ENCODE measurements at regions not wholly inside any gene's neighbourhood (a gene's known extent, or its start where the extent isn't known, plus 50 kb on each side); places are given as distances from the start of the nearest gene placed in this dataset.

- no peaks in the 10 kb centered on the region for H3K27me3 ChIP-seq (ENCODE audit: control insufficient read depth in 2 of 2, insufficient read depth in 2 of 2, low read length in 2 of 2)
- in situ Hi-C loops (cut with MboI) (no loop called here), intact Hi-C loops (cut with micrococcal nuclease) (no loop called here)
- BruUV-seq (replicated peaks), result no TSS peak
- no peak overlapping the region for H3K27ac ChIP-seq (ENCODE audit: extremely low read depth, low read depth, low read length)
- H3K79me2 ChIP-seq (ENCODE audit: control insufficient read depth, insufficient read depth, low read length), result no peaks in the 10 kb centered on the region
- POLR2A ChIA-PET, result no interaction called here
- no peak overlapping the region for H2AFZ ChIP-seq (ENCODE audit: low read depth, low read length)
- H3K36me3 ChIP-seq (ENCODE audit: control insufficient read depth, insufficient read depth, low read length), result no peaks in the 10 kb centered on the region
- peak in 1 of 4 experiments; percentile 37 for DNase-seq (ENCODE audit: extremely low read depth in 1 of 4, low spot score in 3 of 4)
- no peak overlapping the region for H3K9ac ChIP-seq (ENCODE audit: insufficient read depth in 1 of 2, low read depth in 2 of 2, low read length in 2 of 2)
- H4K20me1 ChIP-seq (replicated peaks; ENCODE audit: control insufficient read depth, insufficient read depth, low read length), result no peaks in the 10 kb centered on the region
- 1% methylated on average over 5 of the region's 5 CpGs for WGBS (ENCODE audit: insufficient coverage, low coverage, missing lambda C conversion rate)
- no peak for ATAC-seq
- no peak for FAIRE-seq
- H3K9me3 ChIP-seq (replicated peaks; ENCODE audit: control insufficient read depth, insufficient read depth, low read depth, low read length), result no peaks in the 10 kb centered on the region
- H3K9me1 ChIP-seq (ENCODE audit: control insufficient read depth, insufficient read depth, low read length), result no peaks in the 10 kb centered on the region
- CTCF ChIA-PET (ENCODE audit: low intra/inter-chr PET ratio), result no interaction called here
- H3K4me2 ChIP-seq (ENCODE audit: insufficient read depth, low read length), result no peak overlapping the region
- no peak overlapping the region for H3K4me3 ChIP-seq
- peaks cover 0 to 3% of the 10 kb centered on the region in 2 experiments; a peak in 2 of 5 replicates for H3K4me1 ChIP-seq (replicated peaks in 1 of 2; ENCODE audit: control insufficient read depth in 2 of 2, insufficient read depth in 2 of 2, low read length in 2 of 2)
- TF ChIP-seq PKNOX1 (IDR thresholded peaks at IDR 0.05) (0 out of 2 replicates have a peak, but pooled peaks have one; percentile 15), ZBTB2 (IDR thresholded peaks at IDR 0.05) (0 out of 2 replicates have a peak, but pooled peaks have one; percentile 51), NELFE (IDR thresholded peaks at IDR 0.05; ENCODE audit: insufficient read depth, insufficient read length) (no peak), NR0B1 (IDR thresholded peaks at IDR 0.05; ENCODE audit: partially characterized antibody) (no peak), TAF9B (IDR thresholded peaks at IDR 0.05; ENCODE audit: partially characterized antibody) (no peak), CEBPB (tag; IDR thresholded peaks at IDR 0.05) (no peak), ZNF717 (CRISPR knock-in tag; IDR thresholded peaks at IDR 0.05) (no peak), NFATC3 (IDR thresholded peaks at IDR 0.05) (no peak), NRF1 (conservative IDR thresholded peaks at IDR 0.05 in 1 of 2, IDR thresholded peaks at IDR 0.05 in 1 of 2) (peak; percentile 88 to 90), E2F5 (CRISPR knock-in tag; IDR thresholded peaks at IDR 0.05) (no peak), ZNF134 (CRISPR knock-in tag; conservative IDR thresholded peaks at IDR 0.05) (no peak), FOXO4 (CRISPR knock-in tag; IDR thresholded peaks at IDR 0.05) (no peak), ZBED1 (IDR thresholded peaks at IDR 0.05) (no peak), RCOR1 (IDR thresholded peaks at IDR 0.05; ENCODE audit: borderline replicate concordance in 1 of 2, low read depth in 2 of 2, low read length in 2 of 2) (no peak), TOE1 (IDR thresholded peaks at IDR 0.05; ENCODE audit: borderline replicate concordance) (no peak), TOE1 (CRISPR knock-in tag; IDR thresholded peaks at IDR 0.05; ENCODE audit: borderline replicate concordance, low read depth) (no peak)
These were observed 139.5 kb upstream of the TCF21 start for GRCh38 chr6:133749427-133749826.

Data from K562 (cell line).